Mesothelial cell of epicardium (in vitro differentiated cells): ENCODE measurements at regions not wholly inside any gene's neighbourhood (a gene's known extent, or its start where the extent isn't known, plus 50 kb on each side); places are given as distances from the start of the nearest gene placed in this dataset.

ENCODE experiments used
- DNase-seq, 2 experiments: peaks; one replicate each; pipeline ENCODE4 v3.0.0; 2021; ENCODE audit warnings: low spot score in 2 of 2; ENCODE audit not compliant: unreplicated experiment in 2 of 2
- H3K27ac Mint-ChIP-seq: 2 replicates; pipeline ENCODE4 v1.8.0; 2021; ENCODE audit warnings: mixed read lengths
- H3K27me3 Mint-ChIP-seq: 2 replicates; pipeline ENCODE4 v1.8.0; 2021; ENCODE audit warnings: low read depth, mixed read lengths
- H3K36me3 Mint-ChIP-seq: 2 replicates; pipeline ENCODE4 v1.8.0; 2021; ENCODE audit warnings: mixed read lengths
- H3K4me1 Mint-ChIP-seq: 2 replicates; pipeline ENCODE4 v1.8.0; 2021; ENCODE audit warnings: mixed read lengths
- H3K4me3 Mint-ChIP-seq: 2 replicates; pipeline ENCODE4 v1.8.0; 2021; ENCODE audit warnings: mild to moderate bottlenecking, moderate library complexity, mixed read lengths
- H3K9me3 Mint-ChIP-seq: 2 replicates; pipeline ENCODE4 v1.8.0; 2021; ENCODE audit warnings: mixed read lengths
- TF ChIP-seq, protein P1 (sequence below): fragments of 200-600 bp; sonication (generic); IDR thresholded peaks from one replicate; pipeline ENCODE4 v1.5.0; 2021; ENCODE audit warnings: antibody characterized with exemption; ENCODE audit not compliant: unreplicated experiment

DNA sequence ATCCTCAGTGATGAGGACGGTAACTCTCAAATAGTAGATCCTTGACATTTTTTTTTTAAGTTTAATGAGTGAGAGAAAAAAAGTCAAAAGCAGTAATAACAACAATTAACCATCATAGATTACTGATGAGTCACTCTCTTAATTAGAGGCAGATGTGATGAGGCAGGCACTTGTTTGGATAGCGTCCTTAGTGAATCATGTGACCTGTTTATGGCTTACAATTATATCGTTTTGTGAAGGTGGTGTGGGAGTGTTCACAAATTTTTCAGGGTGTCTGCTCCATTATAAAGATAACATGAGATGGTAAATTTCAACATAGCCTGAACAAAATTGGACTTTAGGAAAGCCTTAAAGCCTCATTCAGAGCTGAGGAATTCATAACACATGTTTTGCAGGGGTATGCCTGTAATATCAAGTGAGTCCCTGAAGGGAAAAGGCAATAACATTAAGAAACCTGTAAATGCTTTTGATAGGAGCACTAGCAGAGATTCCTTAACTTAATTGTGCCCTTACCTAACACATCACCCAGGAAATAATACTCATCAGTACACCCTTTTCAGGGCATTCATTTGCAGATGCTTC lies 51.9 kb upstream of the XIAP start:
- TF ChIP-seq, protein P1, sequence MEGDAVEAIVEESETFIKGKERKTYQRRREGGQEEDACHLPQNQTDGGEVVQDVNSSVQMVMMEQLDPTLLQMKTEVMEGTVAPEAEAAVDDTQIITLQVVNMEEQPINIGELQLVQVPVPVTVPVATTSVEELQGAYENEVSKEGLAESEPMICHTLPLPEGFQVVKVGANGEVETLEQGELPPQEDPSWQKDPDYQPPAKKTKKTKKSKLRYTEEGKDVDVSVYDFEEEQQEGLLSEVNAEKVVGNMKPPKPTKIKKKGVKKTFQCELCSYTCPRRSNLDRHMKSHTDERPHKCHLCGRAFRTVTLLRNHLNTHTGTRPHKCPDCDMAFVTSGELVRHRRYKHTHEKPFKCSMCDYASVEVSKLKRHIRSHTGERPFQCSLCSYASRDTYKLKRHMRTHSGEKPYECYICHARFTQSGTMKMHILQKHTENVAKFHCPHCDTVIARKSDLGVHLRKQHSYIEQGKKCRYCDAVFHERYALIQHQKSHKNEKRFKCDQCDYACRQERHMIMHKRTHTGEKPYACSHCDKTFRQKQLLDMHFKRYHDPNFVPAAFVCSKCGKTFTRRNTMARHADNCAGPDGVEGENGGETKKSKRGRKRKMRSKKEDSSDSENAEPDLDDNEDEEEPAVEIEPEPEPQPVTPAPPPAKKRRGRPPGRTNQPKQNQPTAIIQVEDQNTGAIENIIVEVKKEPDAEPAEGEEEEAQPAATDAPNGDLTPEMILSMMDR, result no peak
- Mint-ChIP-seq H3K27ac (peak overlapping the region; percentile 50), H3K27me3 (no peaks in the 10 kb centered on the region), H3K36me3 (peaks cover 2% of the 10 kb centered on the region), H3K4me3 (no peak overlapping the region), H3K9me3 (peaks cover 17% of the 10 kb centered on the region), H3K4me1 (peaks cover 15% of the 10 kb centered on the region)
- DNase-seq, result no peak

DNA sequence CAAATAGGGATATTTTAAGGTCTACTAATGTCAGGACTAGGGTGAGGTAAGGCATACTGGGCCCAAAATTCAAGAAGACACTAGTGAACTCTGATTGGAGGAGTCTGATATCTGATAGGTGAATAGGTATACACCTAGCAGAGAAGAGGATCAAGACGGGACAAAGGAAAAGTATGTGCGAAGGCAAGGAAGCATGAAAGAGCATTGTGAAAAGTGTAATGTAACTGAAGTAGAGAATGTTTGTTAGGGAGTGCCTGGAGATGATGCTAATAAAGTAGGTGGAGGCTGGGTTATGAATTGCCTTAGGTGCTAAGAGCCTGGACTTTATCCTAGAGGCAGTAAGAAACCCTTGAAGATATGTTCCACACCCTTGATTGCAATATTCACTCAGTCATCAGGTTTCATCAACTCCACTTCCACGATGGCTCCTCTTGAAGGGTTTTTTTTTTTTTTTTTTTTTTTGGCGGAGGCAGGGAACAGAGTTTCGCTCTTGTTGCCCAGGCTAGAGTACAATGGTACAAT lies 49.9 kb upstream of the XIAP start:
- no peak for DNase-seq
- H3K27me3 Mint-ChIP-seq, result no peaks in the 10 kb centered on the region
- TF ChIP-seq, protein P1, result no peak
- peaks cover 12% of the 10 kb centered on the region for H3K9me3 Mint-ChIP-seq
- H3K4me1 Mint-ChIP-seq, result peaks cover 10% of the 10 kb centered on the region
- no peak overlapping the region for H3K27ac Mint-ChIP-seq
- H3K36me3 Mint-ChIP-seq, result peaks cover 2% of the 10 kb centered on the region
- H3K4me3 Mint-ChIP-seq, result no peak overlapping the region
